NCI-H1436 treated with DMSO at 0.1 percent for 48 hours (cell line): ENCODE measurements at regions not wholly inside any gene's neighbourhood (a gene's known extent, or its start where the extent isn't known, plus 50 kb on each side); places are given as distances from the start of the nearest gene placed in this dataset.

ENCODE experiments used
- DNase-seq: peaks from one replicate; lab custom pipeline; 2025; lab: John Stamatoyannopoulos, UW

GRCh38 chr15:98420837-98421236, 227.5 kb upstream of the IGF1R start:
- no peak for DNase-seq

GRCh38 chr15:98421419-98422129, 226.8 kb upstream of the IGF1R start:
- DNase-seq: no peak

GRCh38 chr15:98422130-98422478, 226.2 kb upstream of the IGF1R start:
- no peak for DNase-seq

- DNase-seq: no peak
Measured at GRCh38 chr15:98425173-98425572, 223.2 kb upstream of the IGF1R start.

GRCh38 chr15:98427321-98427720, 221.0 kb upstream of the IGF1R start:
- no peak for DNase-seq

GRCh38 chr15:98428253-98428989, 219.9 kb upstream of the IGF1R start:
- no peak for DNase-seq

- DNase-seq: no peak
Measured at GRCh38 chr15:98431171-98431570, 217.2 kb upstream of the IGF1R start.

GRCh38 chr15:98433346-98433745, 215.0 kb upstream of the IGF1R start:
- no peak for DNase-seq

- no peak for DNase-seq
Measured at GRCh38 chr15:98433856-98434255, 214.5 kb upstream of the IGF1R start.

- no peak for DNase-seq
Measured at GRCh38 chr15:98437752-98438151, 210.6 kb upstream of the IGF1R start.

GRCh38 chr15:98438326-98438725, 210.0 kb upstream of the IGF1R start:
- DNase-seq: no peak

- DNase-seq: no peak
Measured at GRCh38 chr15:98438907-98439306, 209.4 kb upstream of the IGF1R start.

GRCh38 chr15:98439523-98439942, 208.8 kb upstream of the IGF1R start:
- no peak for DNase-seq

- no peak for DNase-seq
Measured at GRCh38 chr15:98440917-98441316, 207.4 kb upstream of the IGF1R start.

- no peak for DNase-seq
Measured at GRCh38 chr15:98441599-98441998, 206.7 kb upstream of the IGF1R start.

- no peak for DNase-seq
Measured at GRCh38 chr15:98442379-98442833, 205.9 kb upstream of the IGF1R start.

GRCh38 chr15:98442901-98443300, 205.4 kb upstream of the IGF1R start:
- DNase-seq: no peak

- DNase-seq: no peak
Measured at GRCh38 chr15:98443526-98443925, 204.8 kb upstream of the IGF1R start.

- DNase-seq: no peak
Measured at GRCh38 chr15:98444138-98444537, 204.2 kb upstream of the IGF1R start.

GRCh38 chr15:98445315-98445714, 203.0 kb upstream of the IGF1R start:
- DNase-seq: no peak

- no peak for DNase-seq
Measured at GRCh38 chr15:98446083-98446482, 202.3 kb upstream of the IGF1R start.

GRCh38 chr15:98447069-98447468, 201.3 kb upstream of the IGF1R start:
- no peak for DNase-seq

- no peak for DNase-seq
Measured at GRCh38 chr15:98451236-98451635, 197.1 kb upstream of the IGF1R start.

- DNase-seq: no peak
Measured at GRCh38 chr15:98452238-98452637, 196.1 kb upstream of the IGF1R start.
